ENCODE measurements at regions not wholly inside any gene's neighbourhood (a gene's known extent, or its start where the extent isn't known, plus 50 kb on each side); places are given as distances from the start of the nearest gene placed in this dataset.

GRCh38 chr14:99342906-99343305 is 70.9 kb upstream of the BCL11B start:
- TF ChIP-seq CTCF (conservative IDR thresholded peaks at IDR 0.05; ENCODE audit: low read depth in 2 of 2), result no peak
- no peak for TF ChIP-seq POLR2AphosphoS5 (IDR thresholded peaks at IDR 0.05; ENCODE audit: low read depth)
- TF ChIP-seq EZH2phosphoT487 (IDR thresholded peaks at IDR 0.05; ENCODE audit: unreplicated experiment), result no peak
- no peak for TF ChIP-seq ZNF331 (CRISPR knock-in tag; IDR thresholded peaks at IDR 0.05; ENCODE audit: low read depth)
